GM12873 (cell line): ENCODE measurements at regions not wholly inside any gene's neighbourhood (a gene's known extent, or its start where the extent isn't known, plus 50 kb on each side); places are given as distances from the start of the nearest gene placed in this dataset.

Experiments used
- CTCF ChIP-seq: IDR thresholded peaks from 2 replicates; pipeline ENCODE4 v1.5.1; 2012; ENCODE audit warnings: low read depth, mild to moderate bottlenecking, moderate library complexity, low read length, control low read depth; ENCODE audit not compliant: insufficient read depth; ENCODE audit errors: missing control alignments

- TF ChIP-seq CTCF = no peak
Measured at GRCh38 chr3:177924261-177924660, 612.0 kb upstream of the KCNMB2 start.

GRCh38 chr3:177928172-177928873 lies 607.9 kb upstream of the KCNMB2 start:
- no peak for TF ChIP-seq CTCF

- TF ChIP-seq CTCF = no peak
Measured at GRCh38 chr3:177929310-177929709, 606.9 kb upstream of the KCNMB2 start.

- no peak for TF ChIP-seq CTCF
Measured at GRCh38 chr3:177930771-177931170, 605.5 kb upstream of the KCNMB2 start.

- no peak for TF ChIP-seq CTCF
Measured at GRCh38 chr3:177931346-177931745, 604.9 kb upstream of the KCNMB2 start.

GRCh38 chr3:177932346-177932745 lies 603.9 kb upstream of the KCNMB2 start:
- TF ChIP-seq CTCF = no peak

- no peak for TF ChIP-seq CTCF
Measured at GRCh38 chr3:177932750-177933660, 603.2 kb upstream of the KCNMB2 start.
